ENCODE measurements at regions not wholly inside any gene's neighbourhood (a gene's known extent, or its start where the extent isn't known, plus 50 kb on each side); places are given as distances from the start of the nearest gene placed in this dataset.
A peak's percentile ranks its signal among the peaks of the same experiment; 100 is the strongest.

DNA sequence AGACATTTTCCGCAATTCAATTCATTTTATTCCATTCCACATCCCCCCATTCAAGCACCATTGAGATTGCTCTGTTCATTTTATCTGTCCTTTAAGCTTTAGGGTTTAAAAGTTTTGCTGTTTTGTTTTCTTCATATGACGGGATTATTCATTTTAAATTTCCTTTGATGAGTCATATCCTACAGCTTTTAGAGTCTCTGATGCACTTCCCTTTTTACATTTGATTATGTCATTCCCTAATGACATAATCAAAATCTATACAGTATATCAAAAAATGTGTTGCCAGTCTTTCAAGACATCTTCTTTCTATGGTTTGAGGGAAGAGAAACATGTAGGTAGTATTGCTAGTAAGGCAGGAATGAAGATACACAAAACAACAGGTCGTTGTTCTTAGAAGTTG is 456.3 kb downstream of the PDGFC start:
- TF ChIP-seq, protein P1, sequence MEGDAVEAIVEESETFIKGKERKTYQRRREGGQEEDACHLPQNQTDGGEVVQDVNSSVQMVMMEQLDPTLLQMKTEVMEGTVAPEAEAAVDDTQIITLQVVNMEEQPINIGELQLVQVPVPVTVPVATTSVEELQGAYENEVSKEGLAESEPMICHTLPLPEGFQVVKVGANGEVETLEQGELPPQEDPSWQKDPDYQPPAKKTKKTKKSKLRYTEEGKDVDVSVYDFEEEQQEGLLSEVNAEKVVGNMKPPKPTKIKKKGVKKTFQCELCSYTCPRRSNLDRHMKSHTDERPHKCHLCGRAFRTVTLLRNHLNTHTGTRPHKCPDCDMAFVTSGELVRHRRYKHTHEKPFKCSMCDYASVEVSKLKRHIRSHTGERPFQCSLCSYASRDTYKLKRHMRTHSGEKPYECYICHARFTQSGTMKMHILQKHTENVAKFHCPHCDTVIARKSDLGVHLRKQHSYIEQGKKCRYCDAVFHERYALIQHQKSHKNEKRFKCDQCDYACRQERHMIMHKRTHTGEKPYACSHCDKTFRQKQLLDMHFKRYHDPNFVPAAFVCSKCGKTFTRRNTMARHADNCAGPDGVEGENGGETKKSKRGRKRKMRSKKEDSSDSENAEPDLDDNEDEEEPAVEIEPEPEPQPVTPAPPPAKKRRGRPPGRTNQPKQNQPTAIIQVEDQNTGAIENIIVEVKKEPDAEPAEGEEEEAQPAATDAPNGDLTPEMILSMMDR (IDR thresholded peaks at IDR 0.05; ENCODE audit: extremely low read depth in 1 of 2, insufficient read depth in 1 of 2, low read depth in 1 of 2, low read length in 2 of 2): no peak
- no peak for TF ChIP-seq EZH2 (IDR thresholded peaks at IDR 0.05; ENCODE audit: borderline replicate concordance, low read depth, low read length, severe bottlenecking)
- no peak for TF ChIP-seq POLR2AphosphoS5 (IDR thresholded peaks at IDR 0.05; ENCODE audit: insufficient read depth, low read depth, low read length)
- peak; percentile 49 for TF ChIP-seq JUN (IDR thresholded peaks at IDR 0.05; ENCODE audit: borderline replicate concordance, insufficient read depth, insufficient read length, low read depth)
- no peak for TF ChIP-seq POLR2A (IDR thresholded peaks at IDR 0.05; ENCODE audit: low read depth, low read length)
- TF ChIP-seq MYC (IDR thresholded peaks at IDR 0.05; ENCODE audit: low read depth, low read length): no peak

All from endothelial cell of umbilical vein (primary cell).